Transverse colon (tissue), 4 donors: ENCODE measurements at regions not wholly inside any gene's neighbourhood (a gene's known extent, or its start where the extent isn't known, plus 50 kb on each side); places are given as distances from the start of the nearest gene placed in this dataset.

Experiments used
- DNase-seq: peaks from one replicate; pipeline ENCODE4 v3.0.0-alpha.2; 2019
- H3K27ac ChIP-seq, 4 donors: fragments of 200-600 bp; sonication (generic); 2 replicates each; pipeline ENCODE4 v1.5.1; 2016 to 2018; ENCODE audit warnings: inconsistent platforms in 4 of 4
- H3K27me3 ChIP-seq: fragments of 200-600 bp; sonication (generic); 2 replicates; pipeline ENCODE4 v1.5.1; 2017; ENCODE audit warnings: inconsistent platforms
- H3K36me3 ChIP-seq, 4 donors: fragments of 200-600 bp; sonication (generic); 2 replicates each; pipeline ENCODE4 v1.5.1; 2017 to 2019; ENCODE audit warnings: inconsistent platforms in 4 of 4
- H3K4me1 ChIP-seq, 4 donors: fragments of 200-600 bp; sonication (generic); 2 replicates each; pipeline ENCODE4 v1.5.1; 2017 to 2020; ENCODE audit warnings: inconsistent platforms in 4 of 4
- H3K4me3 ChIP-seq, 4 donors: fragments of 200-600 bp; sonication (generic); 1 replicate in 1 of 4; 2 replicates in 3 of 4; pipeline versions ENCODE4 v1.5.1 to v1.6.1; 2017 to 2019; ENCODE audit warnings: inconsistent platforms in 4 of 4
- H3K9me3 ChIP-seq, 2 donors: fragments of 200-600 bp; sonication (generic); 2 replicates each; pipeline ENCODE4 v1.5.1; 2017 to 2019; ENCODE audit warnings: inconsistent platforms in 2 of 2
- EP300 ChIP-seq: sonication (generic); formaldehyde crosslinking; IDR thresholded peaks from one replicate; pipeline ENCODE4 v1.6.1; 2017; ENCODE audit warnings: antibody characterized with exemption, low read depth
- POLR2A ChIP-seq: fragments of 450-650 bp; IDR thresholded peaks from one replicate; pipeline ENCODE4 v1.6.1; 2016; ENCODE audit warnings: antibody characterized with exemption, mild to moderate bottlenecking, moderate library complexity
- POLR2AphosphoS5 ChIP-seq, 3 donors: sonication (generic); formaldehyde crosslinking; IDR thresholded peaks; one replicate each; pipeline ENCODE4 v1.6.1; 2016; ENCODE audit warnings: antibody characterized with exemption in 3 of 3
- WGBS, 2 donors: methylation state at CpG; one replicate each; pipeline ENCODE4 v1.1.5; 2018; ENCODE audit warnings: low coverage in 1 of 2; 5-methylcytosine and 5-hydroxymethylcytosine counted together
- in situ Hi-C, 4 donors: fragments of 200-750 bp; cut with MboI; loops; one replicate each; pipeline versions ENCODE4 v1.15.0 to v1.15.1; 2017; ENCODE audit warnings: low sequenced_read_pairs in 3 of 4, low pct_ligation_motif_present in 1 of 4, low pct_unique_long_range_greater_than_20kb in 1 of 4
- intact Hi-C: fragments of 100-400 bp; cut with DNase I; formaldehyde crosslinking; loops from one replicate; pipeline ENCODE4 v1.15.1; 2023; ENCODE audit warnings: low total_unique reads
- TF ChIP-seq, protein P1 (sequence below), 5 experiments: fragments of 200-600 bp in 3 of 5; fragments of 450-650 bp in 2 of 5; sonication (generic) in 3 of 5; IDR thresholded peaks; 1 replicate in 2 of 5; 2 replicates in 3 of 5; pipeline ENCODE4 v1.5.1; 2016 to 2017; ENCODE audit warnings: antibody characterized with exemption in 5 of 5, inconsistent platforms in 3 of 5, mild to moderate bottlenecking in 2 of 5, moderate library complexity in 1 of 5

DNA sequence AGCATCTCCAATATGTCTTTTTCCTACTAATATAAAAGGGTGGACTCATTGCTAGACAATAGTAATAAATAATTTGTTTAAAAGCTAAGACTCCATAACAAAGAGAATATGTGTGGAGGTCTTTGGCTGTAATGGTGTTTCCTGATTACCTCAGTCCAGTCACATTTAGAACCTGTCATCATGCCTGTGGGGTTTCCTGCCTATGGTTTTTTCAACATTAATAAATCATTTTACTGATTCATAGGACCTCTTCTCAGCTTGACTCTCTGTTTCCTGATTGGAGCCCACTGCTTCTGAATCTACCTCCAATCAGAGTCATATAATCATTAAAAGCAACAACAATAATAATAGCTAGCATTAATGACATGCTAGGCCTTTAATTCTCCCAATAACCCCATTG, 52.4 kb upstream of the GNAI1 start:
- DNase-seq: no peak
- in situ Hi-C loops: loop anchor here in 3 of 4 donors (25.0 kb wide), 1 partner anchor 305 kb away; no protein-coding TSS in a partner anchor
- Histone ChIP-seq H3K27me3 (no peaks in the 10 kb centered on the region), H3K9me3 (no peaks in the 10 kb centered on the region), H3K4me1 (peaks cover 0 to 5% (median 0%) of the 10 kb centered on the region in 4 donors), H3K27ac (no peak overlapping the region), H3K4me3 (no peak overlapping the region), H3K36me3 (no peaks in the 10 kb centered on the region)
- TF ChIP-seq POLR2A: no peak
- TF ChIP-seq POLR2AphosphoS5 (IDR thresholded peaks at IDR 0.05): no peak
- TF ChIP-seq, protein P1, sequence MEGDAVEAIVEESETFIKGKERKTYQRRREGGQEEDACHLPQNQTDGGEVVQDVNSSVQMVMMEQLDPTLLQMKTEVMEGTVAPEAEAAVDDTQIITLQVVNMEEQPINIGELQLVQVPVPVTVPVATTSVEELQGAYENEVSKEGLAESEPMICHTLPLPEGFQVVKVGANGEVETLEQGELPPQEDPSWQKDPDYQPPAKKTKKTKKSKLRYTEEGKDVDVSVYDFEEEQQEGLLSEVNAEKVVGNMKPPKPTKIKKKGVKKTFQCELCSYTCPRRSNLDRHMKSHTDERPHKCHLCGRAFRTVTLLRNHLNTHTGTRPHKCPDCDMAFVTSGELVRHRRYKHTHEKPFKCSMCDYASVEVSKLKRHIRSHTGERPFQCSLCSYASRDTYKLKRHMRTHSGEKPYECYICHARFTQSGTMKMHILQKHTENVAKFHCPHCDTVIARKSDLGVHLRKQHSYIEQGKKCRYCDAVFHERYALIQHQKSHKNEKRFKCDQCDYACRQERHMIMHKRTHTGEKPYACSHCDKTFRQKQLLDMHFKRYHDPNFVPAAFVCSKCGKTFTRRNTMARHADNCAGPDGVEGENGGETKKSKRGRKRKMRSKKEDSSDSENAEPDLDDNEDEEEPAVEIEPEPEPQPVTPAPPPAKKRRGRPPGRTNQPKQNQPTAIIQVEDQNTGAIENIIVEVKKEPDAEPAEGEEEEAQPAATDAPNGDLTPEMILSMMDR (IDR thresholded peaks at IDR 0.05): no peak
- TF ChIP-seq EP300: no peak
- intact Hi-C loops: no loop called here

DNA sequence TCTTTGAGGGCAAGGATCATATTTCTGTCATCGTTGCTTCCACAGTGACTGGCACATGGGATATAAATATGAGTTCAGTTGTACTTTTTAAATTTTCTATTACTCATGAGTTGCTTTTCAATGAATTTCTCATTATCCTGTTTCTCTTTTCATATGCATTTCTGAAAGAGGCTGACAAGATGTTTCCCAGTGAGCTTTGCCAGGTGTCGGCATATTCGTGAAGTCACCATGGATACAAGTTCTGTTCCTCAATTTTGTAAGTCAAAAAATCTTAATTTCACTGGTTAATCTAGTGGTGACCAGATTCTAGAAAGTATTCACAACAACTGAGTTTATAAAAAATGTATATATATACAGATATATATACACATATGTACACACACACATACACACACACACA, 55.7 kb upstream of the GNAI1 start:
- peaks cover 0 to 5% (median 0%) of the 10 kb centered on the region in 4 donors for H3K4me1 ChIP-seq
- DNase-seq: no peak
- H3K27ac ChIP-seq: no peak overlapping the region
- H3K27me3 ChIP-seq: no peaks in the 10 kb centered on the region
- WGBS, 2 donors: 79 to 85% methylated on average over 3 of the region's 3 CpGs
- intact Hi-C loops: no loop called here
- H3K4me3 ChIP-seq: no peak overlapping the region
- no peaks in the 10 kb centered on the region for H3K36me3 ChIP-seq
- H3K9me3 ChIP-seq: no peaks in the 10 kb centered on the region
- no peak for TF ChIP-seq EP300
- in situ Hi-C loops: loop anchor here in 3 of 4 donors (25.0 kb wide), 1 partner anchor 308 kb away; no protein-coding TSS in a partner anchor

DNA sequence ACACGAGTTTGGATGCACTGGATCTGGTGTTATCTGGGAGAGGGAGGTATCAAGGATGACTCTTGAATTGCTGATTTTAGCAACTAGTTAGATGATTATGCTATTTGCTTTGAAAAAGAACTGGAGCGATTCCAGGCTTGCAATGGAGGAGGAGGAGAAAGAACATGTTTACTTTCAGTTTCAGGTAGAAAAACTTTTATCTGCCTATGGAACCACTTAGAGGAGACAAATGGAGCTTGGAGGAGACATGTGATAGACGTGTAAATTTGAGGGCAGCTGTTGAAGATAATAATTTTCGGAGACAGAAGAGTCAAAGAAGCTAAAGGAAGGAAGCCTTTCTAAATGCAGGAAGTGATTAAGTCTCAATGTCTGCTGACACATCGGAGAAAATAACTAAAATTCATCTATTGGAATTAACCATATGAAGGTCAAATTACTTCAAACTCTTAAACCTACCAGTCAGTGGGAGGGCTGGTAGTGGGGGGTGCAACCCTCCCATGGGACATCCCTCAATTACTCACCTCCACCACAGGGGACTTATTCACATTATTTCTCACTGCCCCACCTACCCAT, 56.4 kb upstream of the GNAI1 start:
- in situ Hi-C loops (loop anchor here in 3 of 4 donors (25.0 kb wide), 1 partner anchor 309 kb away; no protein-coding TSS in a partner anchor), intact Hi-C loops (no loop called here)
- WGBS, 2 donors: 18 to 27% methylated on average over 4 to 5 of the region's 5 CpGs
- H3K4me3 ChIP-seq: peak overlapping the region in 3 of 4 donors; percentile 16 to 35 (median 20)
- TF ChIP-seq POLR2A: no peak
- no peak for TF ChIP-seq POLR2AphosphoS5 (IDR thresholded peaks at IDR 0.05)
- TF ChIP-seq, protein P1 (IDR thresholded peaks at IDR 0.05): no peak
- TF ChIP-seq EP300: no peak
- no peaks in the 10 kb centered on the region for H3K36me3 ChIP-seq
- no peak for DNase-seq
- H3K9me3 ChIP-seq: no peaks in the 10 kb centered on the region
- H3K27ac ChIP-seq: no peak overlapping the region
- H3K4me1 ChIP-seq: peaks cover 0 to 5% (median 0%) of the 10 kb centered on the region in 4 donors
- no peaks in the 10 kb centered on the region for H3K27me3 ChIP-seq

DNA sequence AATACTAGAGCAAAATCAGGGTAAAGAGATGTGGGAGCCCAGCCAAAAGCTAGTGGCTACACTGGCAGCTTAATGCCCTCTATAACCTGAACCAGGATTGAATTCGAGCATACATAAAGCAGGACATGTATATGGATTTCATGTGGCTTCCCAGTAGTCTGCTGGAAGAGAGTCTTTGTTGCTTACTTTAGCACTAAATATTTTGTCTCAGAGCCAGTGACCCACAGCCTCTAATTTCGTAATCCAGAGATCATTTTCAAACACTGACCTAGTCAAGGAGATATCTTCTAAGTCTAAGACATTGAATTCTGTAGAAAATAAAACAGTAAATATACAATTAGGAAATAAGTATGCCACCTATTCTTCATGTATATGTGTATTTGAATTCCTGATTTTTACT, 64.2 kb upstream of the GNAI1 start:
- no peak overlapping the region for H3K27ac ChIP-seq
- TF ChIP-seq, protein P1 (IDR thresholded peaks at IDR 0.05): no peak
- no peak for TF ChIP-seq EP300
- TF ChIP-seq POLR2AphosphoS5 (IDR thresholded peaks at IDR 0.05): no peak
- no peak for TF ChIP-seq POLR2A
- peaks cover 0 to 5% of the 10 kb centered on the region in 2 donors for H3K9me3 ChIP-seq
- H3K4me3 ChIP-seq: no peak overlapping the region
- H3K36me3 ChIP-seq: no peaks in the 10 kb centered on the region
- in situ Hi-C loops: loop anchor here in 1 of 4 donors (25.0 kb wide), 1 partner anchor 592 kb away; no protein-coding TSS in a partner anchor
- DNase-seq: no peak
- H3K27me3 ChIP-seq: no peaks in the 10 kb centered on the region
- WGBS, 2 donors: 64% methylated on average over 2 of the region's 2 CpGs; no CpG with 5 or more reads in 1 of the 2 donors
- intact Hi-C loops: no loop called here
- H3K4me1 ChIP-seq: no peaks in the 10 kb centered on the region
